ACHN (cell line): ENCODE measurements at regions not wholly inside any gene's neighbourhood (a gene's known extent, or its start where the extent isn't known, plus 50 kb on each side); places are given as distances from the start of the nearest gene placed in this dataset.
A peak's percentile ranks its signal among the peaks of the same experiment; 100 is the strongest.

Source experiments
- DNase-seq: peaks from one replicate; pipeline ENCODE4 v3.0.0-alpha.2; 2015
- in situ Hi-C: cut with HindIII; loops from 2 replicates; pipeline ENCODE4 v1.10.0; 2017; ENCODE audit warnings: low sequenced_read_pairs, low pct_ligation_motif_present, low pct_unique_long_range_greater_than_20kb

DNA sequence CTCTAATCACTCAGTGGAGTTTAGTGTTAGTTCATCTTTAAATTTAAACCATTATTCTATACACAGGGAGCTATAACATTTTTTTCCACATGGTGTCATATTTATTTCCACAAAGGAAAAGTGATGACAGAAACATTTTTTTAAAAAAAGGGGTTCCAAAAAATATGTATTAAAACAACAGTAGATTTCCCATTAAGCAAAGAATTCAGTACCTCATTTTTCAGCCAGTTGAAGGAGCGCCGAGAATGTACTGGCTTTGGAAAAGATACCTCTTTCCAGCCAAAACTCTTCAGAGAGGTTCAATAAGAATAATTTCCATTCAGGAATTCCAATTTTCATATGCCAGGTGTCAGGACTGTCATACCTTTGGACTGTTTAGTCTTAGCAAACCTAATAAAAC is 250.5 kb upstream of the MEOX2 start:
- DNase-seq, result no peak
- in situ Hi-C loops, result no loop called here

DNA sequence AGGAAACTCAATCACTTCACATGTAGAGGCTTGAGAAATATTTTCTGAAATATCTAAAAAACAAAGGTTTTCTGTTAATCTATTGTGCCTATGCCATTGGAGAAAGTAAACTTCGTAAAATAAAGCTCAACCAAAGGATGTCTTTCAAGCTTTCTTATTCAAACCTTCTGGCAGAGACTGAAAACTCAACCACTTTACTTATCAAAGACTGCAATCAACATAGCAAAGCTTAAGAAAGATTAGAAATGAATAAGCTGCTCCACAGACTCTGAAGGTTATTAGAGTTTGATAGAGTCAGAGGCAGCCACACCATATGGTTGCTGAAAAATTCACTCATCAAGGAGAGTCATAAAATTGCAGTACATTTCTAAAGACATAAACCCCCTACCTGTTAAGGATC is 245.8 kb upstream of the MEOX2 start:
- no peak for DNase-seq
- in situ Hi-C loops, result no loop called here

DNA sequence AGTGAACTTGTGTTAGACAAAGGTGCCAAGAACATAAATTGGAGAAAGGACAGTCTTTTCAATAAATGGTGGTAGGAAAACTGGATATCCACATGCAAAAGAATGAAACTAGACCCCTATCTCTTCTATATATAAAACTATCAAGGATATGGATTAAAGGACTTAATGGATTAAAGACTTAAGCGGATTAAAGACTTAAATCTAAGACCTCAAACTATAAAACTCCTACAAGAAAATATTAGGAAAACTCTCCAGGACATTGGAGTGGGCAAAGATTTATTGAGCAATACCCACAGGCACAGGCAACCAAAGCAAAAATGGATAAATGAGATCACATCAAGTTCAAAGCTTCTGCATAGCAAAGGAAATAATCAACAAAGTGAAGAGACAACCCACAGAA is 242.9 kb upstream of the MEOX2 start:
- in situ Hi-C loops, result no loop called here

DNA sequence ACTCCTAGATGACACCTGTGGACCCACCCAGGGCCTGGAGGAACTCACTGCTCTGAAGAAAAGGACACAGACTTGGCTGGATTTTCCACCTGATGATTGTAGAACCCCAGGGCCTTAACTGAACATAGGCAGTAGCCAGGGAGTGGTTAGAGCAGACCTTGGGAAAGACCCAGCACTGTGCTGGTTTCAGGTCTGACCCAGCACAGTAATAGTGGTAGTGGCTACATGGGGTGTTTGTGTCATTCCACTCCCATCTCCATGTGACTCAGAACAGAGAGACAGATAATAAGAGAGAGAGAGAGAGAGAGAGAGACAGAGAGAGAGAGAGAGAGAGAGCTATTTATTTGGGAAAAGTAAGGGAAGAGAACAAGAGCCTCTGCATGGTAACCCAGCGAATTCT is 239.1 kb upstream of the MEOX2 start:
- in situ Hi-C loops, result no loop called here
- no peak for DNase-seq

More for the DNA sequence above, 242.9 kb upstream of the MEOX2 start:
- no peak for DNase-seq

DNA sequence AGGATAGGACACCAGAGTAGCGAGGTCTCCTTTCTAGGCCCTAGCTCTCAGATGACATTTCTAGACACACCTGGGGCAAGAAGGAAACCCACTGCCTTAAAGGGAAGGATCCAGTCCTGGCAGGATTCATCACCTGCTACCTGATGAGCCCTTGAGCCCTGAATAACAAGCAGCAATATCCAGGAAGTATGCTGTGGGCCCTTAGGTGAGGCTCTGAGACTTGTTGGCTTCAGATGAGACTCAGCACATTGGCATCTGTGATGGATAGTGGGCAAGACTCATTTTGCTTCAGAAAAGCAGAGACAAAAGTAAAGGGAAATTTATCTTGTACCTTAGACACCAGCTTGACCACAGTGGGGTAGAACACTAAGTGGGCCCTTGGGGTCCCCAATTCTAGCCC is 238.4 kb upstream of the MEOX2 start:
- in situ Hi-C loops, result no loop called here
- DNase-seq, result no peak

DNA sequence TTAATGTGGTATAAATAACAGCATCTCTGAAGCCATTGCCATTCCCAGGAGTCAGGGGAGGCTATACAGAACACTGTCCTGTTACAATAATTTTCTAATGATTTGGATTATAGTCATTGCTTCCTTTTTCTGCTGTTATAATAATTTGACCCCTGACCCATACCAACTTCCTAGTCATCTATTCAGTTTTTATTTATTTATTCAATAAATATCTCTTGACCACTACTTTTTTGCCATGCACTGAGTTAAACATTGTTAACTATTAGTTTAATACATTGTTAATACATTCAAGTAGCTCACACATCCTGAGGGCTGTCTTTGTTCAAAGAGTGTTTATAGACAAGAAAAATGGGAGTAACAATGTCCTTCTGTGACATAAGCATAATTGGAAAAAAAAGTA is 235.5 kb upstream of the MEOX2 start:
- DNase-seq, result no peak
- in situ Hi-C loops, result no loop called here

DNA sequence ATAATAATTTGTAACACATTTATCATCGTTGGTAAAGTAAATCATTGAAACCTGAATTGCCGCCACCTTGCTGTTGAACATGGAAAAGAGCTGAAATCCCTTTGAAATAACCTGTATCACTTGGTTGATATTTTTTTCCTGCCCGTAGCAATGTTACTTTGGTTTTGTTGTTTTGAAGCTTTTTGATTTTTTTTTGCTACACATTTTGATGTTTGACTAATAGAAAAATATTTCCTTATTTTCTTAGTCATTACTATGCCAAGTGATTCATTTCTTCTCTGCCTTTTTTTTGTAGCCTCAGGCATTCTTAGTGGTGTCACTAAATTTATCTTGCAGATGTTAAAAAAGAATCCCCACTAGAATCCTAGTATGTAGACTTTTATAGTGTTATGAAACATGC is 235.1 kb upstream of the MEOX2 start:
- in situ Hi-C loops, result no loop called here
- DNase-seq, result no peak

DNA sequence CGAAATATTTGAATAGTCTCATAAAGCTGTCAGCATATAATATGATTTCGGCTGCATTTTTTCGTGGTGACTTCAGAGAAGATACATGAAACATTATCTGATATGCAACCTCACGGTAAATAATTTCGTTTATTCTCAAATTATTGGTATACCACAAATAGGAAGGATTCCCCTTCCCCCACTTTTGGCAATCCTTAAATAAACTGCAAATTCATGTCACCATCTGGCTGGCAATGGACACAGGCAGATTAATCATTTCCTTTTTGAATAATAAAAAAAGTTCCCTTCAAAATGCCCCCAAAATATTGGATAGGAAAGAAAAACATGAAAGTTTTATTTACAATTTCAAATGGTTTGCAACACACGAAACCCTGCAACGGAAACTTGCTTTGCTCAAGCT is 234.5 kb upstream of the MEOX2 start:
- no peak for DNase-seq
- in situ Hi-C loops, result no loop called here

DNA sequence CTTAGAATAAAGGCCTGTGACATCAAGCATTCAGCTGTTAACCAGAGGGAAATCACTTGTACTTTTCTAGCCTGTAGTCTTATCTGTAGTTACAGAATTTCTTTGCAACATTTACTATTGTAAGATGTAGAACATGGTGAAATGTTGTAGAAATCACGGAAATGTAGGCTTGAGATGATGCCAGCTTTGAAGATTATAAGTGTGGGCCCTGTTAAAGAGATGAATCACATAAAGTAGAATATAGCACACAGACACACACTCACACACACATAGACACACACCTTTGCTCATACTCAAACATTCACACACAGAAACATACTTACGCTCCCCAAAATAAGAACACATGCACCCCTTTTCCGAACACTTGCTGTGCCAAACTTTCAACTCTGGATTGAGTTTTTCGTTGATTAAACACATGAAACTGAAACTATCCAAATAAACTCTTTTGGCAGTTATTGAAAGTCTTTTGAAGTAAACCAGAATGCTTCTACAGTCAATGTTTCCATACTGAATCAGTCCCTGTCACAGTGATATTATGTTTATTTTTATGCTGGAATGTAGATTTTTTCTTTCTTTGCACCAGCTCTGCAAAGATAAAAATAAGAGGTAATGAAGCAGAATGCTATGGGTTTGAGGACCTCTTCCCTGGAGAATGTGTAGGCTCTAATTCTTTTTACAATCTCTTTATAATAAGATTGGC is 230.3 kb upstream of the MEOX2 start:
- in situ Hi-C loops, result no loop called here
- no peak for DNase-seq

DNA sequence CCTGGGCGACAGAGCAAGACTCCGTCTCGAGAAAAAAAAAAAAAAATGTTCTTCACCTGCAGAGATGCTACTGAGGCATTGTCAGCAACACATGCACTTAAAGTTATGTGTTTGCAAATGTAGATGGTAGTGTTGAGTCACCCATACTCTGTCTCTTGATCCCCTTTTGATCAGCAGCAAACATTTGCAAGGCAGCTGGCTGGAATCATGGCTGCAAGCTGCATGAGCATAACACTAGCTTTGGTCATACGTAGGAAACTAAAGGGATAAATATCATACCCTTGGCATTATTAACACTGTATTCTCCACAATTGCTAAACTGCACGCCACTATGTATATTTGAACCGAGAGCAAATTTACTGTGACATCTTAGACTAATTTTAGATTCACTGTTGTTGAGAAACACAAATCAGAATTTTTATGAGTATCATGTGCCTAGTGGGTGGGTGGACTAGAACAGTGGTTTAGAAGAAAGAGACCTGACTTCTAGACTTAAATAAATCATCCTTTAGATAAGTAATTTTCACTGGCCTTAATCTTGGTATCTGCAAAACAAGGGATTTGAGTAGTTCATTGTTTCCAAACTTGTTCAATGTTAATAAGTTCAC is 229.3 kb upstream of the MEOX2 start:
- in situ Hi-C loops, result no loop called here
- DNase-seq, result no peak

DNA sequence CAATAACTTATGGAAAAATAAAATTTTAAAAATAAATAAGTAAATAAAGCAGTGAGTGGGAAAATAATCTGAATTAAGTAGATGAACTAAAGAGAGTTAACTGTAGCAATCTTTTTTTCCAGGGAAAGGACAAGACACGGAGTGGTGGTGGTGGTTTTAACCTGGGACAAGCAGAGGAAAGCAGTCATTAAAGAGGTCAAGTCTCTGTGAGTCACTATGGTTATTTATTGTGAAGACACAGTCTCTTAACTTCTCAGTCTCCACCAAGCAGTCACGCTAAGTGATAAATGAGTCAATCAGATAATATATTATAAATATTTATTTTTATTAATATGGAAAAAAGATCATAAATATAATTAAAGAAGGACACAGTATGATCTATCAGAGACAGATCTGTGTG is 228.1 kb upstream of the MEOX2 start:
- DNase-seq, result no peak
- in situ Hi-C loops, result no loop called here

DNA sequence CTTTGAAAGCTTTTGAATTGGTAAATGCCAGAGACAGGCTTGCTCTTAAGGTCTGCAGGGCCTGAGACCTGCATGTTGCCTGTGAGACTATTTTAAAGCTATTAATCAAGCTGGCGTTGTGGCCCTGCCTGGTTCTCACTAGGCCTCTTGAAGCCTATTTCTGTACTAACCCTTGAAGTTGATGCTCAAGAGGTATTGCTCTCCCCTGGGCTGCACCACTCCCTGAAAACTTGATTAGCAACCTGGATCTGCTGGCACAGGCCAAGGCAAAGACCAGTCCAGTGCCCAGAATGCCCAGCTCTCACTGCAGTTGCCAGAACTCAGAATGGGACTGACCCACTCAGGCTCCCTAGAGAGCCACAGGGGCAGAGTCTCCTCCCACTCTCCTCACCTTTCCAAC is 220.0 kb upstream of the MEOX2 start:
- in situ Hi-C loops, result no loop called here
- DNase-seq, result no peak

DNA sequence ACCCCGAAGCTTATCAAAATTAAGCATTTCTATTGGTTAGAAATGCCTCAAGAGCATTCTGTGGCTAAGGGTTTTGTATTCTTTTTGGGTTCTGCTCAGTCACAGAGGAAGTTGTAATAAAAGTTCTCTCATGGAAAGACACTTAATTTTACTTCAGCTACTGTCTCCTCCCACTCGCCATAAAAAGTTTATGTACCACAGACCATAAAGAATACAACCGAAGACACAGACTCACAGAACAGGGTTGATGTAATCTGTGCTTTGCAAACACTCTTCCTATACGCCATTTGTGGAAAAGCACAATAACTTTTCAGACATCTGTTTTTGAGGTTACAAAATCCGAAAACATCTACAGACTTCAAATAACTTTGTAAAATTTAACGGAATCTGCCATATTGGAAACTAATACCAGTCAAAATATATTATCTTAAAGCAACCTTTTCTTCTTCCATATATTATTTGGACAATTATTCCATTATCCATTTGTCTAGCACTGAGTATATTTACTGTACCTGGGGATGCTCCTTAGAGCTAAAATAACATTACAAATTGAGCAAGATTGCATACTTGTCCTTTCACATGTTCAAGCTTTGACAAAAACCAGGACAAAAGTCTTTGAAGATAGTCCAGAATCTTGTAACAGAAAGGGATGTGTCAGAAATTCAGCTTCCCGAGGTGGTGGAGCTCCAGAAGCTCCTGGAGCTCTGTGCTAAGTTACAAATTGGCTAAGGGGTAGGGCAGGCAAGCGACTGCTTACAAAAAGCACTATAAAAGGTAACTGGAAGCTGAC is 219.0 kb upstream of the MEOX2 start:
- DNase-seq, result no peak
- in situ Hi-C loops, result no loop called here

DNA sequence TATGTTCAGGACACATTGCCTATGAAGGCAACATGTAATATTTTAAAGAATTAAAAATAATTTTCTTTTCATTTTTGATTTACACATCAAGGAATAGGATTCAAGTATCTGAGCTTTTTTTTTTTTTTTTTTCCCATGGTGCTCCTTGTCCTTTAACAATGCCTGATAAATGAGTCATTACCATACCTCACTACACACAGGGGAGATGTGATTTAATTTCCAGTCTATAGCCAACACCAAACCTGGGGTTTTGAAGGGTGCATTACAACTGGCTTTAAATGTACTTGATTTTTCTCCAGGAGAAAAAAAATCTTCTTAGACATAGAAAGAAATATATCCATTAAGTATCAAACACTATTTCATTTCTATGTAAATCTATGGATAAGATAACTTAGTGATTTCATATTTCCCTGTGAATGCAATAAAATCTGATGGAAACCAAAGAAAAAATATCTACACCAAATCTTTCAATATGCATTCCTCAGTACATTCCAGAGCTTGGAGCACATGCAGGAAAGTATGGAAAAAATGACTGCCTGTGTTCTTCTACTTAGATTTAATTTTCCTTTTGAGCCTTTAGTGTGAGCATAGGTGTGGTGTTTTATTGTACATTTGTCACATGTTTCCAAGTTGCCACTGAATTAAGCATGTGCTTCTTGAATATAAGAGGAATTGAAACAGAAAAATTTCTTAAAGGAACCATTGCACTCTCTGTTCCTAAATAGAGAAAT is 204.8 kb upstream of the MEOX2 start:
- in situ Hi-C loops, result no loop called here
- DNase-seq, result peak; percentile 41

DNA sequence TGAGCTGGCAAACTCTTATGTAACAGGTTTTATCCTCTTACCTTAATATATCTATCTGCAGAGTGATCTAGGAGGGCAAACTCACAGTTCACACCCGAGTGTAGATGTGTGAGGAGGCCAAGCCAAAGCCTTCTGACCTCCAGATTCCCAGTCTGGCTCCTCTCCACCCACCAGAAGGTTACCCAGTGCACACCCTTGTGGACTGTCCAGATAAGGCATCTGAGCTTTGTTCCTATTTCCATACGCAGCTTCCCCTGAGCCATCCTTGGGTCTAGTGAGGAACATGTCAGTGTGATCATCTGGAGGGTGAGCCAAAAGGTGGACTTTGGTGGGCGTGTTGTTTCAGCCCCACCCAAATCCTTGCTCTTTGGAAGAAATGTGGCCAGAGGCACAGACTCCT is 203.0 kb upstream of the MEOX2 start:
- in situ Hi-C loops, result no loop called here
- DNase-seq, result peak; percentile 51

DNA sequence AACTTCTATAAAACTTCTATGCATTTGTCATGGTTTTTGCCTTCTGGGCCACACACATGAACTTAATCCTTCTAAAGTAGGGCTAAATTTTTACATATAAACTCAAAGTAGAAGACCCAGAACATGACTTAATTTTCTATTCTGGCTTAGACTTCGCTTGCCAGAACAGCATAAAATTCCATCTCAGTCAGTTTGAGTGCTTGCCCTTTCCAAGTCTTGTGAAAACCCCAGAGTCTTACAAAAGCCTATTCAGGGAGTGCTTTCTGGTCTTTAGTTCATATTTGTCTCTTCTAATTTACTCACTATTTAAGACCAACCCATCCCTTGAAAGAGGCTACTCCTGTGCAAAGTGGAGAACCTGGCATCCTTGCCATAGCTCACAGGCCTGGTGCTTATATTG is 201.6 kb upstream of the MEOX2 start:
- in situ Hi-C loops, result no loop called here
- no peak for DNase-seq

DNA sequence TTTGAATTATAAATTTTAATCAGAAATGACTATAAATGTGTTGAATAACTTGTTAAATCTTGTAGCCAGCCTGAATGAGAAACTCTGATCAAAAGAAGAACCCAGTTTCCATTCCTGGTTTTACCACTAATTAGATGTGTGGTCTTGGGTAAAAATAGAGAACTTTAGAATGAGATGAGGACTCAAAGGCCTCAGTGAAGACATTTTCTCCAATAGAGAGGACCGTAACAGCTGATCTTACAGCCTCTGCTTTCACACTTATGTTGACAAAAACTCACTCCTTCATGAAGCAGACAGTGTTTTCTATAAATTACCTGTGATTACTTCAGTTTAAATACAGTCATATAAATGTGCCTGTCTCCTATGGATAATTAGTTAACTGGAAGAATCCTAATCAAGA is 200.1 kb upstream of the MEOX2 start:
- no peak for DNase-seq
- in situ Hi-C loops, result no loop called here

DNA sequence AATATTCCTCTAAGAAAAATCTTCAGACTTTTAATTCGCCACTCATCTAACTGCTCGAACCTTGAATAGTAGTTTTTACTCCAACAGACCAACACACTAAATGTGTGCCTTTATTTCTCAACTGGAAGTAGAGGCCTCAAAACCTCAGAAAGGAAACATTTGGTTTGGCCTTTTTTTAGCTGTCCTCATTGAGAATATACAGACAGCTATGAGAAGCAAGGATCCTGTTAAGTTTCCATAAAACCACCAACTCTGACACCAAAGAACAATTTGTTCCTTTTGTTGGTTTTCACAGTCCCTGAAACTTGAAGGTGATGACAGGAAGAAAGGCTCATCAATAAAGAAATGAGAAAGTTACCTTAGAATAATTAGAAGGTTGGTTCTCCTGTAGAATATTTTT is 199.2 kb upstream of the MEOX2 start:
- in situ Hi-C loops, result no loop called here
- no peak for DNase-seq

DNA sequence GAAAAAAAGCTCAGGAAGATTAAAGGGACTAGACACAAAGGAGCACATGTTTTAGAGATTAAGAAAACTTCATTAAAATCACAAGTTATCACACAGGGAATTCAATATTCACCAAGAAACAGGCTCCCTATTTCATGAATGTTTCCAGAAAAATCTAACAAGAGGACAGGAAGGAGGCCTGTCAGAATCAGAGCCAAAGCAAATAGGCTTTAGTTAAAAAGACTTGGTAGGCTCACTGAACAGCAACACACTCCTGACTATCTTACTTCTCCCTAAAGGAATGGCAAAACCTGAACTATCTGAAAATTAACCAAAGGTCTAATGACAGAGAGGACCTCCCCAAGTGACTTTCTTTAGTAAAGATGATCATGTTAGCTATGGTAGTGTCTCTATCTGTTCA is 188.3 kb upstream of the MEOX2 start:
- no peak for DNase-seq
- in situ Hi-C loops, result no loop called here
